PFSK-1 (cell line): ENCODE measurements at regions not wholly inside any gene's neighbourhood (a gene's known extent, or its start where the extent isn't known, plus 50 kb on each side); places are given as distances from the start of the nearest gene placed in this dataset.

ENCODE experiments used
- FOXP2 ChIP-seq: optimal IDR thresholded peaks from 2 replicates; pipeline ENCODE3; 2011; ENCODE audit warnings: borderline replicate concordance, control low read depth, inconsistent platforms; ENCODE audit not compliant: insufficient read depth; ENCODE audit errors: extremely low read length, extremely low read depth
- POLR2AphosphoS5 ChIP-seq: IDR thresholded peaks from 2 replicates; pipeline ENCODE4 v1.6.1; 2012; ENCODE audit warnings: low read depth, mild to moderate bottlenecking, control low read depth, low read length, moderate library complexity
- REST ChIP-seq, 2 experiments: IDR thresholded peaks; 2 replicates each; pipeline versions ENCODE4 v1.6.1 to v1.8.0; 2011 to 2012; ENCODE audit warnings: low read depth in 2 of 2, low read length in 2 of 2, control low read depth in 1 of 2, inconsistent platforms in 1 of 2, mild to moderate bottlenecking in 1 of 2, moderate library complexity in 1 of 2; ENCODE audit not compliant: insufficient read depth in 1 of 2
- SIN3A ChIP-seq: IDR thresholded peaks from 2 replicates; pipeline ENCODE4 v1.6.1; 2012; ENCODE audit warnings: mild to moderate bottlenecking, low read length, moderate library complexity, borderline replicate concordance; ENCODE audit not compliant: insufficient read depth
- TAF1 ChIP-seq: IDR thresholded peaks from 2 replicates; pipeline ENCODE4 v1.6.1; 2012; ENCODE audit warnings: low read length, control low read depth, borderline replicate concordance; ENCODE audit not compliant: insufficient read depth

DNA sequence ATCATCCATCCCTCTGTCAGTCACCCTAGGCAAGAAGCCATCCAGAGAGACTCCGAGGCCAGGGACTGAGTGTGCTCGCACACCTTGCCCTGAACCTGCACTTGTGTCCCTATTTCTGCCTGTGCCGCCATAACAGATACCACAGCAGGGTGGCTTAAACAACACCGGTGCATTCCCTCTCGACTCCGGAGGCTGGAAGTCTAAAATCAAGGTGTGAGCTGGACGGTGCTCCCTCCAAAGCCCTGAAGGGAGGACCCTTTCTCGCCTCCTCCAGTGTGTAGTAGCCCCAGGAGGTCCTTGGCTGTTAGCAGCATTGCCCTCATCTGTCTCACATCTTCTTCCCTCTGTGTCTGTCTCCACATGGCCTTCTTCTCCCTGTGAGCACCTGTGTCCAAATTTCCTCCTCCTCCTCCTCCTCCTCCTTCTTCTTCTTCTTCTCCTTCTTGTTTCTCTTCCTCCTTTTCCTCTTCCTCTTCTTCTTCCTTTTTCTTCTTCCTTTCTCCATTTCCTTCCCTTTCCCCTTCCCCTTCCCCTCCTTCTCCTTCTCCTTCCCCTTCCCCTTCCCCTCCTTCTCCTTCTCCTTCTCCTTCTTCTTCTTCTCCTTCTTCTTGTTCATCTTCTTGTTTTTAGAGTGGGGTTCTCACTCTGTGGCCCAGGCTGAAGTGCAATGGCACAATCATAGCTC, 98.1 kb upstream of the ENPP6 start:
- TF ChIP-seq POLR2AphosphoS5 (no peak), REST (IDR thresholded peaks at IDR 0.05; ENCODE audit: insufficient read depth in 1 of 2, low read depth in 2 of 2, low read length in 2 of 2) (no peak), TAF1 (no peak), SIN3A (no peak), FOXP2 (no peak)
